CD4-positive, alpha-beta T cell treated with Interleukin-12 subunit alpha and Interleukin-12 subunit beta, for 1 hour (primary cell): ENCODE measurements at regions not wholly inside any gene's neighbourhood (a gene's known extent, or its start where the extent isn't known, plus 50 kb on each side); places are given as distances from the start of the nearest gene placed in this dataset.

Experiments used
- DNase-seq: peaks from one replicate; pipeline ENCODE4 v3.0.0-alpha.2; 2020

DNA sequence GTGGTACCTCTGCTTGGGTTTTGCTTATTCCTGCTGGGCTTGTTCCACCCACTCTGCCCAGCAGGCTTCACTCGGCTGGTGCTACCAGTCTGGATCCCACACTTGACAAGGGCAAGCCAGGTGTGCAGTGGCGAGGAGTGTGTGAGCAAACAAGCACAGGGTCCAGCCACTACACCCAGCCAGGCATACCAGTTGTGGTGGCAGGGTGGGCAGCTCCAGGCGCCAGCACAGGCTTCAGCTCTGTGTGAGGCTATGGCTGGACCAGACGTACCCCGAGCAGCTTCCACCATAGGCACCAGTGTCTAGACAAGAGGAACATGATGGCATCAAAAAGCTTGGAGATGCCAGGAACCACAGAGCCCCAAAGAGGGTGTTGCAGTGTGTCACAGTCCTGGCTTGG, 93.1 kb upstream of the GALNT5 start:
- no peak for DNase-seq

DNA sequence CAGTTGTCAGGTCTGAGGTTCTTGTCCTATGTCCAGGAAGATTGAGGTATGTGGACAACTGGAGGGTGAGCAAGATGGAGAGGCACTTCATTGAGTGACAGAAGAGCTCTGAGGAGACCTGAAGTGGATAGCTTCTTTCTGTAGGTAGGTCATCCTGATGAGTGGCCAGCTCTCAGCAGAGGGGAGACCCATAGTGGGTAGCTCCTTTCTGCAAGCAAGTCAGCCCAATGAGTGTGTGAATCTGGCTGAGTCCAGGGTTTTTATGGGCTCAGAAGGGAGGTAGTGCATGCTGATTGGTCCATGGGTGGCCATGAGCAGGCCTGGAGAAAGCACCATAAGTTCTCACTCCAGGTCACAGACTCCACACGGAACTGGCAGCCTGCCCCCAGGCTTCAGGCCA, 92.6 kb upstream of the GALNT5 start:
- no peak for DNase-seq

DNA sequence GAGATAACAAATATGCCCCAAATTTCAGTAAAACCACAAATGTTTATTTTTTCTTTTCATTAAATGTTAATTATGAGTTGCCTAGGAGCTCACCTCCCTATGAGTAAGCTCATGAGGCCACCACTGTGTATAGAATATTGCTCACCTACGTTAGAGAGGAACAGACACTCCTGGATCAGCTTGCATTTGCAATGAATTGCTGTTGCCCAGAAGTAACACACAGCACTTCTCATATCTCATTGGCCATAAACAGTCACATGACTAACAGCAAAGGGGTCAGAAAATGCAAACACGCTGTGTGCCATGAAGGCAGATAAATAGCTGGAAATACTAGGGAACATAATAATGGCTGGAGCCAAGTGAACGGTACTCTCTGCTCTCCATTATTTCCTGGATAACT, 89.0 kb upstream of the GALNT5 start:
- DNase-seq: no peak

DNA sequence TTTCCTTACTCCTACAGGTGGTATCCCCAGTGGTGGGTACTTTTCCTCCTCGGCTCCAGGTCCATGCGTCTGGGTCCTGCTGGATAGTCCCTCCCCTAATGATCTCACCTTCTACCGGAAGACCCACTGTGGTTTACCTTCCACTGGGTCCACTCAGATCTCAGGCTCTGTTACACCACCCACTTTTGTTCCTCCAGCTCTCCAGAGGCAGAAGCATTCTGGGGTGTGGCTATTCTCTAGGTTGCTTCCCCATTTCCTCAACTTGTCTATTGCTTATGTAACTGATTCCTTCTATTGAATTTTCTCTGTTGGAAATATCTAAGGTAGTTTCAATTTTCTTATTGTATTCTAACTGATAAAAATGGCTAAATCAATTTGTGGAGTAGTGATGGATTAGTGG, 87.6 kb upstream of the GALNT5 start:
- no peak for DNase-seq

DNA sequence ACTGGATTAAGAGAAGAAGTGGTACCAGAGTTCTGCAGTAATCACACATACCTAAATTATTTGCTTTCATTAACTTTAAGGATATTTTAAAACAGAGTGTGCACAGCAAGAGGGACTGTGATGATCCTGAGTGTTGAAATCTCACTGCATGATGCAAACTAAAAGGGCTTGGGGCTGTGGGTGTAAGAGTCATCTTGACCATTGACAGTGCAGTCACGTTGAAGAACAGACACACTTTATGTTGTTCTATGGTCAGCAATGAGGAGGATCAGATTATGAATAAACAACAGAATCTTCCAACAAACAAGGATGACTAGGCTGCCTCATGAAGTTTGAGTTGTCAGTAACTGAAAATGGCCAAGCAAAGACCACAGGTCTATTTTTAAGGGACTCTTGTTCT, 87.2 kb upstream of the GALNT5 start:
- no peak for DNase-seq

DNA sequence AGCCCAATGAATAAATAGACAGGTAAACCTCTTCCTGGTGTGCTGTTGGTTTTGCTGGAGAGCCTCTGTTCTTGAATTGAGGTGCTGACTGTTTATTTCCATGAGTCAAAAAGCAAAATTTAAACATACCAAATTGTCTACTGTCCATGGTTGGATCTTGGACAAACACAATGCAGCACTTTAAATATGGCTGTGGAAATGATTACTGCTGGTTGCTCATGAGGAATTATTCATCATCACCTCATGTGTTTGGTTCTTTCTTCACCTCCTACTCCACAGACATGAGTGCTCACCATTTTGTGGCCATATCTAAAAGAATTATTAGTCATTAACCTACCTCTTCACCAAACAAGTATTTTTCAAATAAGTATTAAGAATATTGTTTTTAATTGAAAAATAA, 85.3 kb upstream of the GALNT5 start:
- no peak for DNase-seq

DNA sequence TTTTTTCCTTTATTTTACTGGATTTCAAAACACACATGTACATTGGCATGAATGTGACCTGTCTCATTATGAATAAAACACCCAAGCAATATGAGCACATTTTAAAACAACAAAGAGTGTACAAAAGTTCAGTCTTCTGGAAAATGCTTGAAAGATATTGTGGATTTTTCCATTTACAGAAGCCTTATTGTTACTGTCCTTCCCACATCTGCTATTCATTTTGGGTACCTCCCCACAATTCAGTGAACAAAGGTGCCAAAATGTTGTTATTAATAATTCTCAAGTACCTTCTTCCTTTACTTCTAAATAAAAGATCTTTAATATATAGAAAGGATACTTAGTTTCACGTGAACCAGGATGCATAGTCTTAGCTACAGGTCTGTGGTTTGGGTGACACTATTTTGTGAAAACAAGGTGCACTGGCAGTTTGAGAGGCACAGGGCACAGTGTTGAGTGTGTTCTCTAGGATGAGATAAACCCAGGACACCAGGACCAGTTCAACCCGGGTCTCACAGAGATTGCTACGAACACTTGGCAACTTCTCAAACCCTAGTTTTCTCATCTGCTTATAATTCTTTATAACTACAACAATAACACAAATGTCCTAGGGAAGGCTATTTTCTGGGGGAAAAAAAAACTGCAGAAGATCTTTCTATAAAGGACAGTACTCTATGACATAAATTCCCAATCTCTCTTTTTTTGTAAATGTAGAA, 84.5 kb upstream of the GALNT5 start:
- no peak for DNase-seq

DNA sequence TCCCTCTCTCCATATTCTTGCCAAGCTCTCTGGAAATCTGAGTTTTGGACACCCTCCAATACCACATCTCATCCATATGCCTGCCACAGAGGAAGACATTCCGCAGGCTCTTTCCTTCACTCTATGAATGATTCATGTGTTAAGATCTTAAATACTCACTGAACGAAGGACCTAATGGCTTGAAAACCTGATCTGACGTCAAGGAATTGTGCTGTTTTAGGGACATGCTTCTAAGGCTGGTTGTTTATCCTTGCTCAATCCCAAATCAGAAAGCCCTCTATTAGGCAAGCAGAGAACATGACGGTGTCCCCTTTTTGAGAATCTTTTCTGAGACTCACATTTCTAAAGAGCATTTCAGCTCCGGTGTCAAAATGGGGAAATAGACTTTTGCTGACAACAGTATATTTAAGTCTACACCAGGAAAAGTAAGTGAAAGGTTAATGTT, 83.7 kb upstream of the GALNT5 start:
- DNase-seq: no peak

DNA sequence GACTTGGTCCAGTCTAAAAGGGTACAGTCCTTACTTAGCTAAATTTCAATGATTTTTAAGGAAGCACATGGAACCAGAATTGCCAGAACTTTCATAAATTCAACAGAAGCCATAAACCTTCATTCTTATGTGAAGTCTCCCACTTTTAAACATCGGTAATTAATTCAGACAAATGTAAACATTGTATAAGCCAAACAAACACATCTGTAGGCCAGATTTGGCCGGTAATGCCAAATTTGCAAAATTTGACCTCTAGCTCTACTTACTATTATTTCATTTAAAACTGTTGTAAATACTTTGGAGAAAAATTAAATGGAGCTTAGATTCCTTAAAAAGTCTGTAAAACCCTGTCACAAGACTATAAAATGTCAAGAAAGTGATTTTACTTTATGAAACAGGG, 83.2 kb upstream of the GALNT5 start:
- DNase-seq: no peak

DNA sequence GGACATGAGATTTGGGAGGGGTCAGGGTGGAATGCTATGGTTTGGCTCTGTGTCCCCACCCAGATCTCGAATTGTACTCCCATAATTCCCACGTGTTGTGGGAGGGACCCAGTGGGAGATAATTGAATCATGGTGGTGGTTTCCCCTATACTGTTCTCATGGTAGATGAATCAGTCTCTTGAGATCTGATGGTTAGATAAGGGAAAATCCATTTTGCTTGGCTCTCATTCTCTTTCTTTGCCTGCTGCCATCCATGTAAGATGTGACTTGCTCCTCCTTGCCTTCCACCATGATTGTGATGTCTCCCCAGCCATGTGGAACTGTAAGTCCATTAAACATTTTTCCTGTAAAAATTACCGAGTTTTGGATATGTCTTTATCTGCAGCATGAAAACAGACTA, 80.9 kb upstream of the GALNT5 start:
- DNase-seq: no peak

DNA sequence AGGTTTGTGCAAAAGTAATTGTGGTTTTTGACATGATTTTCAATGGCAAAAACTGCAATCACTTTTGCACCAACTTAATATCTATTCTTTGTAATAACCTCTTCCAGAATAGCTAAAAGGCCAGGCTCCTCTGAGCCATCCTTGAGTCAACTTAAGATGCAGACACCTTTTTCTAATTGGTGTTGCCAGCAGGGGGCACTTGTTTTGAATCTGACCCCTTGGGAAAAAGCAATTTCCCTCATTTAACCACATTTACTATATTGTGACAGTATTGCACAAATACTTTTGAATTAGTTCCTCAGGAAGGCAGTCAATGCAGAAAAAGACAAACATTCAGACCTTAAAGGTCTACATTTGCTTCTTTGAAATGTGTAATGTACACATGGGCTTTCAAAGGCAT, 78.6 kb upstream of the GALNT5 start:
- no peak for DNase-seq

DNA sequence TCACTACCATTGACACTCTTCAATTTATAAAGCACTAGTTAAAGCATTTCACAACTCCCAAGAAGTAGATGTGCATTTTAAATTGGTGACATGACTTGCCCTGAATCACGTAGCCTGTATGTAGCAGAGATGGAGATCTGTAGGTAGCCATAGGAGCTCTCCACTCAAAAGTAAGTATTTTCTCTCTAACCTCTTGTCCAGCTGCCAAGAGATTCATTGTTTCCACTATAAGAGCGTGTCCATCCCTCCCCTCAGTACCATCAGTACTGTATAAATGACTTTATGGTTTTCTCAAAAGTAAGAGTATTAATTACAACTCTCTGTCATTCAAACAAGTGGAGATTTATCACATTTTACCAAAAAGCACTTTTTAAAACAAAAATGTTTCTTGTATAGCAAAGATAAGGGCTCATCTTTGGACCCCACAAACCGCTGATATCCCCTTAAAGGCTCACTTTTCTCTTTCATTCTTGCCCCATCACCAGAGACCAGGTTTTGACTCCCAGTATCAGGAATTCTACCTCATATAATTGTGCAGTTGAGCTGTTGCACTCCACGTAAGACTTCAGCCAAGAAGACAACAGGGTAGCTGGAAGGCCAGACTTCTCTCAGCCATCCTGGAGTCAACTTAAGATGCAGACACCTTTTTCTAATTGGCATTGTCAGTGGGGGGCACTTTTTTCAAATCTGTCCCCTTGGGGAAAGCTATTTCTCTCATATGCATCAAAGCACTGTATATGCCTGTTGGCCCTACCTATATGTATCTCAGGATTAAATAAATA, 78.0 kb upstream of the GALNT5 start:
- DNase-seq: no peak

DNA sequence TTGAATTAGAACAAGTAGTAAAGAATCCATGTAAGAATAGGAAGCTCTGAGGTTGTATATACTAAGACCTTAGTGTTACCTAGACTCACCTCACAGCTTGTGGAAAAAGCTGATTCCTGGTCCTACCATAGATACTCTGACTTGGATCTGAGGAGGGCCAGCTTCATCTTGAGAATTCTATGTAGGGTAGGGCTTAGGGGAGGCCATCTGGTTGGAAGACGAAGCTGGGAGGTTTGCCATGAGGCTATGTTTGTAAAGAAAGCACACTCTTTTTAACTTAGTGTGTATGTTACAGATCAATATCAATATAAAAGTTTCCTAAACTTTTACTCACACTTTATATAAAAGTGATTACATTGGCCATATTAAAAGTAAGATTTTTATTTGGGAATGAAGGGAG, 77.1 kb upstream of the GALNT5 start:
- no peak for DNase-seq

DNA sequence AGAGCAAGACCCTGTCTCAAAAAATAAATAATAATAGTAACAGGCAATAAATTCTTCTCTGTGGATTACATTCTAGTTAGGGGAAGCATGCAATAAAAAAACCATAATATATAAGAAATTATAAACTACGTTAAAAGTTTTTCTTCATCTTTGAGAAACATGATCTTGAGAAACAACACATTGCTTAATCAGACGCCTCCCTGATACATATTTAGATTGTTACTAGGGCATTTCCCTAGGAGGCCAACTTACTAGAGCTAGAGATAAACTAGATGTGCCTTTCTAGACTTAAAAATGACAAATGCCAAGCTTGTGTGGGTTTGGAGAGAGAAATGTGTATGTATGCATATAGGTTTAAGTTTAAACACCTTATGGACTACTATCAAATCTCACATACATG, 76.3 kb upstream of the GALNT5 start:
- DNase-seq: no peak

DNA sequence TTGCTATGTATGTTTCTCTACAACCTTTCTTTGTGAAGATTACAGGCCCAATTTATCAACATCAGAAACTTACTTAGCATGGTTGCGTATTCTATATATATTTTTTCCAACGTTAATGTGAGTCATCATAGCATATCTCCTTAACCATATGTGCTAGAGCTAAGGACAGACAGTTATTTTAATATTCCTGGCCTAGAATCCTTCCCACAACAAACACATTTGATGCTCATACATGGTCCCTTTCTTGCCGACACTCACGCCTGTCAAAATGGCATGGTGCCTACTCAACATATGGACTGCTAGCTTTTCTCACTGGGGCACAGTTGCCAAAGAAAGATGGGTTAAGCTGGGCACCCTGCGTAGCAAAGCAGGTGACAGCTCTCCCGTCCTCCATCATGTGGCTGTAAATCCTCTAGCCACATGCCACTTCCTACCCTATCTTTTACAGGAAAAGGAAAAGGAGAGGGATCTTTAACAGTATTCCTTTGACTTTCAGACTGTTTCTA, 75.2 kb upstream of the GALNT5 start:
- DNase-seq: no peak

DNA sequence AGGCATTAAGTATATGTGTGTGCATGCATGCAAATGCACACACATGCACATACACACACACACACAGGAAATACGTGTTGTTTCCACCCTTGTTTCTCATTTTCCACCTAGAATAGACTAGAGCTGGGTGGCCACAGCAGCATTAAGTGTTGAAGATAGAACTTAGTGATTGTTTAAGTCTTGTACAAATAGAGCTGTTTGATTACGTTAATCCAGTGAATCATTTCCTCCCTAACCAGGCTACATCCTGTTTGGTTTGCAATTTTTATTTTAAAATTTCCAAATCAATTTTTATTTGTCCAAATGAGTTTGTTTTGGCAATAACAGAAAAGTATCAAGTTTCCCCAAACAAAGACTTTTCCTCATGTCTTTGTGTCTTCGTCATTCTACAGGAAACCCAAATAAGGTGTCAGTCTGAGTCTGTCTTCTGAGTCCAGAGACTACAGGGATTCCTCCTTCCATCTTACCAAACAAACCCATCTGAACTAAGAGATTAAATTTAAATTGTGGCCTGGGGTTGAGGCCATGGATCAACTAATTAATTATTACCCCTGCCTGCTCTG, 74.6 kb upstream of the GALNT5 start:
- no peak for DNase-seq

DNA sequence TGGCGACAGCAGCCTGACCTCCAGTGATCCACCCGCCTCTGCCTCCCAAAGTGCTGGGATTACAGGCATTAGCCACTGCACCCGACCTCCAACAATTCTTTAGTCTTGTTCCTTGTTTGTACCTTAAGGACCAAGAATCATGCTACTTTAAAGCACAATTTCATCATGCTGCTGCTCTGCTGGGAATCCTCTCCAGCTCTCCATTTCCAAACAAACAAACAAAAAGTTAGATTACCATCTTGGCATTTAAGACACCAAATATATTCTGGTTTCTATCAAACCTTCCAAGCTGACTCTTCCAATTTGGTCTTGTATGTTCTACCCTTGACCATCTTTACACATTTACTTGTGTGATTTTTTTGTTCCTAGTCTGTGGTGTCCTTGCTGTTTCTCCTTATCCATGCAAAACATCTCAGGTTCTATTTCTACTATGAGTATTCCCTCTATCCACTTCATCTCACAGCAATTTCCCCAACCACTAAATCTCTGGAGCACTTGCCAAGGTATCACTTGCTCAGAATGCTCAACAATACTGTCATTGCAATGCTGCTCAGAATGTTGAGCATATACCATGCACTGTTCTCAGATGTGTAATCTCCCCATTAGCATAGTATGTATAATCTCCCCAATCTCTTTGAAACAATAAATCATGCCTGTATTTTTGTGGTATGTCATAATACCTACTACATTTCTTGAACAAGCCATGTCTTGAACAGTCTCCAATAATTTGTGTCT, 73.2 kb upstream of the GALNT5 start:
- no peak for DNase-seq

DNA sequence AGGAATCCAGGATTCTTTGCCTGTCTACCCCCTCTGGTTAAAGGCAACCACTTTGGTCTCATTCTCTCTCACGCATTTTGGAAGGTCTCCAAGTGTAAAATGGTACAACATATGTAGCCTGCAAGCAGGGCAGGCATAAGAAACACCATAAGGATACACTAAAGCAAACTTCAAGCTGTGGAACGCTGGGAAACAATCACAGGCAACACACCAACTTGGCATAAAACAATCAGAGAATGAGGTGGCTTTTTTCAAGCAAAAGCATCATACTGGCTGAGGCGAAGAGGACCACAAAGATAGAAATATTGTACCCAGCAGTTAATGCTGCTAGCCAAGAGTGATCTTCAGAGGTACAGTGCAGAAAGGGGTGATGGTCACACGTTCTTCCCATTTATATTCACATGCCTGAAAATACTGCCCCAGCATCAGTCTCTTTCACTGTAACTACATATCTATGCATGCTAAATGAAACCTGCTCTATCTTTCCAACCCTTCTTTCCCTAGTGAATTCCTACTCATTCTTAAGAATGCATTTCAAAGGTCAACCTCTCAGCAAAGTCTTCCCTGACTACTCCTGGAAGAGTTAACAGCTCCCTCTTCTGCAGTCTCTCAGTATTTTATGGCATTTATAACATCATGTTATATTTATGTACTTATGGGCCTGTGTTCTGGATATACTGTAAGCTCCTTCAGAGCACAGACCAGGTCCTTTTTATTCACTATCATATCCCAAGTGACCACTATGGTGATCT, 71.9 kb upstream of the GALNT5 start:
- no peak for DNase-seq

DNA sequence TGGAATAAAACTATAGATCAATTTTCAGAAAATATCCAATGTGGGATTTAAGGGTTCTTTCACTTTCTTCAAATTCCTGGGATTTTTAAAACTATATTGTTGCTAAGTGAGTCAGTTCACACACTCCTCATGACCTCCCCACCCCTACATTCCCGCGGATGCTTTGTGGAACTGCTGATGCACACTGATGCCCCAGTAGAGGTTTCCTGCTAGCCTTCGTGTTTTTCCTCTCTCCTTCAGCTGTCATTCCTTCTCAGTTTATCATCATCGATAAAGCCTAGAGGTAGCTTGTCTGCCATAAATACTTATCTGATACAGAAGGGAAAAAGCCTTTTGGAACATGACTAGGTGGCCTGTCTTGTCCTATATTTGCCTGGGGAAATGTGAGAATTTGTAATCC, 67.4 kb upstream of the GALNT5 start:
- no peak for DNase-seq

DNA sequence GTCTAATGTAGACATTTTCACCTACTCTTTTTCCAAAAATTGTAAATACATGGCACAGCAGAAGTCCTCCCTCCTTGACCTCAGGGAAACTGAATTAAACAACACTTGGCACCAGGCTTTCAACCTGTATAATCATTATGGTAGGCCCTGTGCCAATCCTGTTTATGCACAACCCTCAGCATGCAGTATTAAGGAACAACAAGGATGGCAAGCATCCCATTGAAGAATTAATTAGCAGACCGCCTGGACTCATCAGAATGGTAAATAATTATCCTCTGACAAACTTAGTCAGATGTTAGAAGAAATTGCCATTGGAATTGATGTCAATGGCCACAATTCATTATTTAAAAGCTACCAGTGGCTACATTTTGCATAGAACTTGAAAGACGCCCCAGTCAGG, 66.3 kb upstream of the GALNT5 start:
- no peak for DNase-seq

DNA sequence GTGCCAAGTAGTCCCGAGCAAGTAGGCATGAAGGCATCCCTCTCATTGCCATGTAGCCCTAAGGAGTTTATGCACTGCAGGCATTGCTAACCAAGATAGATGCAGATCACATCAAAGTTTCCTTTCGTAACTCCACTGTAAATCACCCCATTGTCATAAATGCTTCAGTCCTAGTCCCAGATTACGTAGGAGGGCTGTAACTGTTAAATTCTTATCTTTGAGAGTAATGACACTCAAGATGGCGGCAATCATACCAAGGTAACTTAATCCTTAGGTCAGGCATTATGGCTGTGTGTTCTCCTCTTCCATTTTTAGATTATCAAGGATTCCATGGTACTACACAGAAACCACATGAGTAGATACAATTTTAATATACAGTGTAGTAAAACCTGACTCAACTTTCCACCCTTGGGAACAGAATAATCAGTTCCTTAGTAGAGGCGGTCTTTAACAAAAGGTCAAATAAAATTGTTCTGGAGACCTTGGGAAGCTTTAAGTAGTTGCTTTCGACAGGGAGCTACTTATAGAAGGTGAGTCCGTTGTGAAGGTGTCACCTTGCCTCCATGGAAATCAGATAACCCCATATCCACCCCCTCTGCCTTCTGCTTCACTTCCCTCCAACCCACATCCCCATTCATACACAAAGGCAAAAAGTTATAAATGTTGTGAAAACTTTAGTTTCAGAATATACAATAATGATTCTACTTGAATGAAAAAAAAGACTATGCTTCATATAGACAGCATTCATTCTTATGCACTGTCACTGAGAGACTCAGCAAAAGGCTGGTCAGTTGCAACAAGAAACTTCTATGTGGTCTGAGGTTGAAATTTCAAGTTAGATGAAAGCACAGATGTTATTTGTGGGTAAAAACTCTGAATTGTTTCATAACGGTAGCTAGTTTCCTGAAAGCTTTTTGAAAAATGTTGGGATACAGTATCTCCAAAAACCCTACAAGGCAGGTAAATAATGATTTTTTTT, 64.8 kb upstream of the GALNT5 start:
- no peak for DNase-seq
